Spleen (tissue), 11 donors: ENCODE measurements at regions not wholly inside any gene's neighbourhood (a gene's known extent, or its start where the extent isn't known, plus 50 kb on each side); places are given as distances from the start of the nearest gene placed in this dataset.
A peak's percentile ranks its signal among the peaks of the same experiment; 100 is the strongest.

Experiments
- DNase-seq: peaks from one replicate; pipeline ENCODE4 v3.0.0-alpha.2; 2020
- H3K27ac ChIP-seq, 8 donors: fragments of 200-600 bp; sonication (generic) in 7 of 8; 1 replicate in 4 of 8; 2 replicates in 4 of 8; pipeline versions ENCODE4 v1.5.0 to v1.8.0; 2016 to 2021; ENCODE audit warnings: inconsistent platforms in 4 of 8, mild to moderate bottlenecking in 4 of 8, moderate library complexity in 1 of 8
- H3K27me3 ChIP-seq, 7 donors: fragments of 200-600 bp; sonication (generic) in 6 of 7; replicated peaks in 1 of 7; 1 replicate in 4 of 7; 2 replicates in 3 of 7; pipeline versions ENCODE4 v1.5.0 to v1.8.0; 2016 to 2021; ENCODE audit warnings: inconsistent platforms in 3 of 7, mild to moderate bottlenecking in 1 of 7
- H3K36me3 ChIP-seq, 6 donors: fragments of 200-600 bp; sonication (generic) in 5 of 6; 1 replicate in 4 of 6; 2 replicates in 2 of 6; pipeline versions ENCODE4 v1.5.0 to v1.8.0; 2016 to 2021; ENCODE audit warnings: inconsistent platforms in 2 of 6
- H3K4me1 ChIP-seq, 6 donors: fragments of 200-600 bp; sonication (generic) in 5 of 6; 1 replicate in 3 of 6; 2 replicates in 3 of 6; pipeline versions ENCODE4 v1.5.0 to v1.8.0; 2016 to 2021; ENCODE audit warnings: inconsistent platforms in 3 of 6
- H3K4me3 ChIP-seq, 8 donors: fragments of 200-600 bp; sonication (generic) in 7 of 8; 1 replicate in 4 of 8; 2 replicates in 4 of 8; pipeline versions ENCODE4 v1.5.0 to v1.8.0; 2016 to 2021; ENCODE audit warnings: inconsistent platforms in 4 of 8, mild to moderate bottlenecking in 4 of 8, moderate library complexity in 2 of 8
- H3K9me3 ChIP-seq, 8 donors: fragments of 200-600 bp; sonication (generic) in 7 of 8; 1 replicate in 4 of 8; 2 replicates in 4 of 8; pipeline versions ENCODE4 v1.5.0 to v1.8.0; 2016 to 2021; ENCODE audit warnings: inconsistent platforms in 4 of 8
- POLR2A ChIP-seq, 3 donors: fragments of 450-650 bp; IDR thresholded peaks; one replicate each; pipeline ENCODE4 v1.5.1; 2017; ENCODE audit warnings: antibody characterized with exemption in 3 of 3, mild to moderate bottlenecking in 1 of 3
- POLR2AphosphoS5 ChIP-seq, 3 donors: sonication (generic); formaldehyde crosslinking; IDR thresholded peaks; one replicate each; pipeline ENCODE4 v1.5.1; 2017; ENCODE audit warnings: antibody characterized with exemption in 3 of 3
- WGBS, 5 donors: extraction: QIAGEN DNeasy Blood & Tissue Kit in 3 of 5; methylation state at CpG; one replicate each; pipeline versions ENCODE4 v1.1.5 to v1.1.7; 2013 to 2018; 5-methylcytosine and 5-hydroxymethylcytosine counted together
- intact Hi-C: fragments of 100-400 bp; cut with DNase I; formaldehyde crosslinking; loops from one replicate; pipeline ENCODE4 v1.15.0; 2023; ENCODE audit warnings: low total_unique reads
- TF ChIP-seq, protein P1 (sequence below), 11 experiments: fragments of 200-600 bp in 7 of 11; fragments of 450-650 bp in 4 of 11; sonication (generic) in 4 of 11; IDR thresholded peaks in 8 of 11; conservative IDR thresholded peaks in 3 of 11; 1 replicate in 7 of 11; 2 replicates in 4 of 11; pipeline versions ENCODE4 v1.4.0 to v1.8.0; 2016 to 2021; ENCODE audit warnings: antibody characterized with exemption in 11 of 11, inconsistent platforms in 4 of 11, mild to moderate bottlenecking in 1 of 11
- donor health status: healthy with polysubstance abuse.
- donor health status: DM: no; HTN: no; CAD: no; lungs with moderate emphysema.
- donor health status: DM: no; HTN: no; CAD: no.
- donor health status: Bipolar disorder and iron deficiency.
- donor health status: healthy.
- donor health status: DM: no; HTN: no; CAD: no.
- donor health status: DM: yes; HTN: yes; CAD: no.

DNA sequence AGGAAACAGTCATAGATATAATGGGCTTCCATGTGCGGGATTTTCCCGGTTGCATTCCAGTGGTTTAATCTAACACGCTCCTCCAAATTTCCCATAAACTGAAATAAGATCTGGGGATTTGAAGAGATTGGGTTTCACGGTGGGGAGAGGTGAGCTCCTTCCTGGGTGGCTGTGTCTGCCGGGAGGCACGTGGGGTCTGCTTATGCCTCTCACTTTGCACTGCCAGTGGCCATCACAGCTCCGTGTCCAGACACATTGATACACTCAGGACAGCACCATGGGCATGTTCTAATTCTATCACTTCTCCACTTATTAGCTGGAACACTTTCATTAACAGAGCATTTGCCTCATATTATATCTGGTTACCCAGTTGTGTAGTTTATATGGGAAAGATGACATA lies 73.4 kb downstream of the SOX1 start:
- no peak for TF ChIP-seq POLR2A (IDR thresholded peaks at IDR 0.05)
- TF ChIP-seq, protein P1, sequence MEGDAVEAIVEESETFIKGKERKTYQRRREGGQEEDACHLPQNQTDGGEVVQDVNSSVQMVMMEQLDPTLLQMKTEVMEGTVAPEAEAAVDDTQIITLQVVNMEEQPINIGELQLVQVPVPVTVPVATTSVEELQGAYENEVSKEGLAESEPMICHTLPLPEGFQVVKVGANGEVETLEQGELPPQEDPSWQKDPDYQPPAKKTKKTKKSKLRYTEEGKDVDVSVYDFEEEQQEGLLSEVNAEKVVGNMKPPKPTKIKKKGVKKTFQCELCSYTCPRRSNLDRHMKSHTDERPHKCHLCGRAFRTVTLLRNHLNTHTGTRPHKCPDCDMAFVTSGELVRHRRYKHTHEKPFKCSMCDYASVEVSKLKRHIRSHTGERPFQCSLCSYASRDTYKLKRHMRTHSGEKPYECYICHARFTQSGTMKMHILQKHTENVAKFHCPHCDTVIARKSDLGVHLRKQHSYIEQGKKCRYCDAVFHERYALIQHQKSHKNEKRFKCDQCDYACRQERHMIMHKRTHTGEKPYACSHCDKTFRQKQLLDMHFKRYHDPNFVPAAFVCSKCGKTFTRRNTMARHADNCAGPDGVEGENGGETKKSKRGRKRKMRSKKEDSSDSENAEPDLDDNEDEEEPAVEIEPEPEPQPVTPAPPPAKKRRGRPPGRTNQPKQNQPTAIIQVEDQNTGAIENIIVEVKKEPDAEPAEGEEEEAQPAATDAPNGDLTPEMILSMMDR (IDR thresholded peaks at IDR 0.05 in 8 of 11, conservative IDR thresholded peaks at IDR 0.05 in 3 of 11) = no peak
- no peak for TF ChIP-seq POLR2AphosphoS5 (IDR thresholded peaks at IDR 0.05)
- Histone ChIP-seq H3K36me3 (no peaks in the 10 kb centered on the region), H3K4me3 (no peak overlapping the region), H3K27me3 (peaks cover 0 to 40% (median 0%) of the 10 kb centered on the region in 7 donors), H3K4me1 (no peaks in the 10 kb centered on the region), H3K27ac (no peak overlapping the region), H3K9me3 (no peaks in the 10 kb centered on the region)
- WGBS, 5 donors = 70 to 78% (median 76%) methylated on average over 7 of the region's 7 CpGs
- DNase-seq = peak; percentile 8
- intact Hi-C loops = no loop called here

GRCh38 chr13:112141643-112142400 lies 74.9 kb downstream of the SOX1 start:
- Histone ChIP-seq H3K36me3 (no peaks in the 10 kb centered on the region), H3K27me3 (peaks cover 0 to 36% (median 0%) of the 10 kb centered on the region in 7 donors), H3K9me3 (no peaks in the 10 kb centered on the region), H3K4me3 (no peak overlapping the region), H3K4me1 (no peaks in the 10 kb centered on the region), H3K27ac (no peak overlapping the region)
- 64 to 84% (median 80%) methylated on average over 11 of the region's 11 CpGs for WGBS, 5 donors
- peak; percentile 36 for DNase-seq
- intact Hi-C loops = no loop called here
- no peak for TF ChIP-seq POLR2AphosphoS5 (IDR thresholded peaks at IDR 0.05)
- TF ChIP-seq, protein P1 (IDR thresholded peaks at IDR 0.05 in 8 of 11, conservative IDR thresholded peaks at IDR 0.05 in 3 of 11) = no peak
- TF ChIP-seq POLR2A (IDR thresholded peaks at IDR 0.05) = no peak

GRCh38 chr13:112142401-112142930 lies 75.5 kb downstream of the SOX1 start:
- no peaks in the 10 kb centered on the region for H3K9me3 ChIP-seq
- no peak overlapping the region for H3K4me3 ChIP-seq
- H3K27me3 ChIP-seq = peaks cover 0 to 30% (median 0%) of the 10 kb centered on the region in 7 donors
- H3K36me3 ChIP-seq = no peaks in the 10 kb centered on the region
- H3K27ac ChIP-seq = no peak overlapping the region
- peak; percentile 39 for DNase-seq
- intact Hi-C loops = no loop called here
- 77 to 90% (median 81%) methylated on average over 13 of the region's 13 CpGs for WGBS, 5 donors
- TF ChIP-seq, protein P1 (IDR thresholded peaks at IDR 0.05 in 8 of 11, conservative IDR thresholded peaks at IDR 0.05 in 3 of 11) = no peak
- TF ChIP-seq POLR2AphosphoS5 (IDR thresholded peaks at IDR 0.05) (no peak), POLR2A (IDR thresholded peaks at IDR 0.05) (no peak)
- no peaks in the 10 kb centered on the region for H3K4me1 ChIP-seq

- TF ChIP-seq, protein P1 (IDR thresholded peaks at IDR 0.05 in 8 of 11, conservative IDR thresholded peaks at IDR 0.05 in 3 of 11) = no peak
- DNase-seq = no peak
- Histone ChIP-seq H3K36me3 (no peaks in the 10 kb centered on the region), H3K27ac (no peak overlapping the region), H3K4me3 (no peak overlapping the region), H3K4me1 (no peaks in the 10 kb centered on the region), H3K9me3 (no peaks in the 10 kb centered on the region), H3K27me3 (peaks cover 0 to 23% (median 0%) of the 10 kb centered on the region in 7 donors)
- 72 to 84% (median 83%) methylated on average over 11 to 15 of the region's 15 CpGs for WGBS, 5 donors
- intact Hi-C loops = no loop called here
These were observed 76.2 kb downstream of the SOX1 start for GRCh38 chr13:112143046-112143752.
